Neuronal stem cell (in vitro differentiated cells): ENCODE measurements at regions not wholly inside any gene's neighbourhood (a gene's known extent, or its start where the extent isn't known, plus 50 kb on each side); places are given as distances from the start of the nearest gene placed in this dataset.

Source experiments
- DNase-seq: peaks from one replicate; pipeline ENCODE4 v3.0.0-alpha.2; 2013; ENCODE audit warnings: low spot score
- H2AFZ ChIP-seq: one replicate; pipeline ENCODE4 v1.6.1; 2013; ENCODE audit warnings: mild to moderate bottlenecking, low read length, inconsistent platforms
- H2AK5ac ChIP-seq: 2 replicates; pipeline ENCODE4 v1.6.1; 2013; ENCODE audit warnings: low read depth, mild to moderate bottlenecking, inconsistent platforms, low read length, moderate library complexity, mixed read lengths
- H2BK120ac ChIP-seq: 2 replicates; pipeline ENCODE4 v1.6.1; 2013; ENCODE audit warnings: low read depth, mild to moderate bottlenecking, inconsistent platforms, low read length, moderate library complexity, mixed read lengths
- H2BK12ac ChIP-seq: one replicate; pipeline ENCODE4 v1.6.1; 2013; ENCODE audit warnings: low read length, inconsistent platforms
- H2BK15ac ChIP-seq: 2 replicates; pipeline ENCODE4 v1.6.1; 2013; ENCODE audit warnings: mild to moderate bottlenecking, low read length, inconsistent platforms, mixed read lengths
- H2BK5ac ChIP-seq: one replicate; pipeline ENCODE4 v1.6.1; 2013; ENCODE audit warnings: inconsistent platforms, mild to moderate bottlenecking, low read length, moderate library complexity
- H3K14ac ChIP-seq: one replicate; pipeline ENCODE4 v1.6.1; 2013; ENCODE audit warnings: low read length, inconsistent platforms
- H3K18ac ChIP-seq: 2 replicates; pipeline ENCODE4 v1.6.1; 2013; ENCODE audit warnings: low read length, inconsistent platforms
- H3K23ac ChIP-seq: 2 replicates; pipeline ENCODE4 v1.6.1; 2013; ENCODE audit warnings: low read depth, mild to moderate bottlenecking, mixed read lengths, low read length, inconsistent platforms; ENCODE audit not compliant: poor library complexity
- H3K27ac ChIP-seq: replicated peaks from 3 replicates; pipeline ENCODE4 v1.5.1; 2013; ENCODE audit warnings: low read length, inconsistent platforms
- H3K27me3 ChIP-seq, 3 experiments: 2 replicates each; pipeline ENCODE4 v1.6.1; 2013; ENCODE audit warnings: low read length in 3 of 3, mild to moderate bottlenecking in 2 of 3, inconsistent platforms in 1 of 3, low read depth in 1 of 3, mixed read lengths in 1 of 3, moderate library complexity in 1 of 3; ENCODE audit not compliant: control insufficient read depth in 3 of 3, insufficient read depth in 3 of 3
- H3K36me3 ChIP-seq, 2 donors: replicated peaks in 1 of 2; 2 replicates each; pipeline ENCODE4 v1.6.1; 2013; ENCODE audit warnings: low read length in 2 of 2; ENCODE audit not compliant: control insufficient read depth in 2 of 2, insufficient read depth in 2 of 2
- H3K4ac ChIP-seq: 2 replicates; pipeline ENCODE4 v1.6.1; 2013; ENCODE audit warnings: inconsistent platforms, mild to moderate bottlenecking, low read length, moderate library complexity
- H3K4me1 ChIP-seq, 2 donors: 1 replicate in 1 of 2; 2 replicates in 1 of 2; pipeline ENCODE4 v1.6.1; 2013; ENCODE audit warnings: low read length in 2 of 2, low read depth in 1 of 2; ENCODE audit not compliant: control insufficient read depth in 2 of 2, insufficient read depth in 1 of 2
- H3K4me2 ChIP-seq: one replicate; pipeline ENCODE4 v1.6.1; 2013; ENCODE audit warnings: mild to moderate bottlenecking, low read length, inconsistent platforms; ENCODE audit not compliant: insufficient read depth, poor library complexity, severe bottlenecking
- H3K4me3 ChIP-seq, 2 donors: 2 replicates each; pipeline ENCODE4 v1.5.1; 2013; ENCODE audit warnings: low read length in 2 of 2, mild to moderate bottlenecking in 2 of 2, inconsistent platforms in 1 of 2, moderate library complexity in 1 of 2
- H3K79me1 ChIP-seq: one replicate; pipeline ENCODE4 v1.6.1; 2013; ENCODE audit warnings: low read depth, mild to moderate bottlenecking, inconsistent platforms, low read length, moderate library complexity
- H3K9ac ChIP-seq: one replicate; pipeline ENCODE4 v1.6.1; 2013; ENCODE audit warnings: mild to moderate bottlenecking, low read depth, low read length, inconsistent platforms; ENCODE audit not compliant: poor library complexity
- H3K9me3 ChIP-seq, 2 donors: replicated peaks in 1 of 2; 2 replicates each; pipeline versions ENCODE3 to v1.6.1; 2013; ENCODE audit warnings: low read length in 2 of 2, mild to moderate bottlenecking in 2 of 2, inconsistent platforms in 1 of 2, low read depth in 1 of 2, mixed read lengths in 1 of 2, moderate library complexity in 1 of 2; ENCODE audit not compliant: control insufficient read depth in 2 of 2, insufficient read depth in 1 of 2
- H4K8ac ChIP-seq: one replicate; pipeline ENCODE4 v1.6.1; 2013; ENCODE audit warnings: low read depth, mild to moderate bottlenecking, inconsistent platforms, low read length, moderate library complexity
- H4K91ac ChIP-seq: one replicate; pipeline ENCODE4 v1.6.1; 2013; ENCODE audit warnings: low read length, low read depth, mild to moderate bottlenecking, inconsistent platforms; ENCODE audit not compliant: poor library complexity
- WGBS, 2 donors: extraction: QIAGEN DNeasy Blood & Tissue Kit; methylation state at CpG; one replicate each; pipeline ENCODE4 v1.1.7; 2013; ENCODE audit warnings: missing lambda C conversion rate in 2 of 2, mixed read lengths in 1 of 2; ENCODE audit not compliant: insufficient read length in 2 of 2, insufficient replicate concordance in 1 of 2; ENCODE audit errors: extremely low coverage in 2 of 2; 5-methylcytosine and 5-hydroxymethylcytosine counted together

DNA sequence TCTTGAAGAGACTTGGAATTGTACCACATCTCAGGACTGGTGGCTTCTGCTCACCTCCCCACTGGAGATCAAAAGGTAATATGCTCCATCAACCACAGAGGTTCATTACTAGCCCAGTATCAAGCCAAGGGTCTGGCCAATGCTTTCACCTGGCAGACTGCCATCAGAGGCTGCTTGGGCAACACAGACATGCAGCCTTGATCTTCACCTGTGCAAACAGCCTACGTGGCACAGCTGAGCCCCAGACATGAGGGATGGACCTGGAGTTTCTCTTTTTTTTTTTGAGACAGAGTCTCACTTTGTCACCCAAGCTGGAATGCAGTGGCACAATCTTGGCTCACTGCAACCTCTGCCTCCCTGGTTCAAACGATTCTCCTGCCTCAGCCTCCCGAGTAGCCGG lies 105.6 kb upstream of the HES1 start:
- no peak overlapping the region for H4K91ac ChIP-seq
- no peak overlapping the region for H2AK5ac ChIP-seq
- H3K27me3 ChIP-seq = no peaks in the 10 kb centered on the region
- no peak overlapping the region for H3K27ac ChIP-seq
- H3K9ac ChIP-seq = no peak overlapping the region
- no peak overlapping the region for H3K23ac ChIP-seq
- no peak overlapping the region for H2BK15ac ChIP-seq
- DNase-seq = no peak
- no peak overlapping the region for H3K4me2 ChIP-seq
- H3K4me1 ChIP-seq = peaks cover 15 to 16% of the 10 kb centered on the region in 2 donors
- no peak overlapping the region for H4K8ac ChIP-seq
- H2BK12ac ChIP-seq = no peak overlapping the region
- no peak overlapping the region for H3K18ac ChIP-seq
- H3K4ac ChIP-seq = no peak overlapping the region
- peaks cover 0 to 3% of the 10 kb centered on the region in 2 donors for H3K9me3 ChIP-seq
- H3K4me3 ChIP-seq = no peak overlapping the region
- no peaks in the 10 kb centered on the region for H3K36me3 ChIP-seq
- no CpG with 5 or more reads among the region's 4 CpGs for WGBS, 2 donors
- no peaks in the 10 kb centered on the region for H3K79me1 ChIP-seq
- no peak overlapping the region for H2BK5ac ChIP-seq
- no peak overlapping the region for H2AFZ ChIP-seq
- no peak overlapping the region for H3K14ac ChIP-seq
- H2BK120ac ChIP-seq = no peak overlapping the region

DNA sequence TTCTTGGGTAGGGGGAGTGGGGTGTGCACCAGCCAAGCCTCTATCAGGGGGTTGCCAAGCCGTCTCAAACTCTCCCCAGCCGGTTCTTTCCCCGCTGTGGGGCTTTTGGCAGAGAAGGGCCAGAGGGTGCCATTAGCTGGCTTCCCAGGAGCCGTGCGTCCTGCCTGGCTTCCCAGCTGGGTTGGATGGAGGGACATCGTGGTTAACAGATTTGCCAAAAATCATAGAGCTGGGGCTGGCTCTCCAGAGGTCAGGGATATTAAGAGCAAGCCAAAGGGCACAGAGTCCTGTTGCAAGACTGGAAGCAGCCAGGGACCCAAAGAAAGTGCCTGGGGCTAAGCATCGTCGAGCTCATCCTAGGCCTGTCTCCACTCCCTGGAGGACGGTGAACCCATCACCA lies 104.6 kb upstream of the HES1 start:
- H3K9me3 ChIP-seq = peaks cover 1 to 3% of the 10 kb centered on the region in 2 donors
- no peak overlapping the region for H3K4ac ChIP-seq
- H3K79me1 ChIP-seq = no peaks in the 10 kb centered on the region
- no peak for DNase-seq
- no peak overlapping the region for H3K18ac ChIP-seq
- H3K36me3 ChIP-seq = no peaks in the 10 kb centered on the region
- H3K4me2 ChIP-seq = no peak overlapping the region
- H3K4me1 ChIP-seq = peaks cover 15 to 16% of the 10 kb centered on the region in 2 donors
- H2AFZ ChIP-seq = no peak overlapping the region
- H4K8ac ChIP-seq = no peak overlapping the region
- H3K27me3 ChIP-seq = no peaks in the 10 kb centered on the region
- no peak overlapping the region for H2AK5ac ChIP-seq
- H2BK5ac ChIP-seq = no peak overlapping the region
- H3K27ac ChIP-seq = no peak overlapping the region
- no peak overlapping the region for H2BK120ac ChIP-seq
- no peak overlapping the region for H3K9ac ChIP-seq
- no peak overlapping the region for H4K91ac ChIP-seq
- no CpG with 5 or more reads among the region's 9 CpGs for WGBS, 2 donors
- no peak overlapping the region for H2BK12ac ChIP-seq
- no peak overlapping the region for H2BK15ac ChIP-seq
- H3K4me3 ChIP-seq = no peak overlapping the region
- H3K23ac ChIP-seq = no peak overlapping the region
- H3K14ac ChIP-seq = no peak overlapping the region

DNA sequence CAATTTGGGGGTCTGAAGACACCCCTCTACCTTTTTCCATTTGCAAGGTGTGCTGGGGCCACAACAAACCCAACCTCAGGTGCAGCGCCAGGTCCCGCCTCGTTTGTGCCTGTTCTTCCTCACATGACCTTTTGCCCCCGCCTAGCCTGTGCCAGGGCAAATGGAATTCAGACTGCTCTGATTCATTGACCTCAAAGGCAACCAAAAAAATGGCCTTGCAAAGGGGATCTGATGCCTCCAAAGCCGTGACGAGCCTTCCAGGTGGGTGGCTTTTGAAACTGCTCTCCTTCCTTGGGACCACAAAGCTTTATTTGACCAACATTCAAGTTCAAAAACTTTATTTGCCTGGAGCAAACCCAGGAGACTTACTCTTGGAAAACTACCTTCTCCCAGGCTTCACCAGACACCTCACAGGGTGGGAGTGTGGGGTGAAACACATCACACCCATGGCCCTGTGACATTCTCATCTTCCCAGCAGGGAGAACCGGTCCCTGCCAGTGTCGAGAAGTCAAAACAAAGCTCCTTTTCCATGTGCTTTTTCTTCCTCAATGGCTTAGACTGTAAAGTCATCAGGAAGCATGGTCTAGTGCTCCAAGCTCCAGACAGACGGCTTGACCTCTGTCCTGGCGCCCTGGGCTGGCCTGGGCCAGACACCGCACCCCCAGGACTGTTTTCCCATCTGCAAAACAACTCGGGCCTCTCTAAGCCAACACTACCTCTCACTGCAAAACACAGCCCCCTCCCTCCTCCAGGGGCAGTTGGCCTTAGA lies 103.9 kb upstream of the HES1 start:
- Histone ChIP-seq H3K9me3 (peaks cover 0 to 1% of the 10 kb centered on the region in 2 donors), H3K27me3 (no peaks in the 10 kb centered on the region), H2AFZ (peak overlapping the region; percentile 56), H3K23ac (no peak overlapping the region), H2BK15ac (no peak overlapping the region), H3K18ac (peak overlapping the region; percentile 69), H3K9ac (no peak overlapping the region), H4K91ac (no peak overlapping the region), H3K36me3 (no peaks in the 10 kb centered on the region), H3K4me3 (no peak overlapping the region), H3K4me2 (no peak overlapping the region), H3K27ac (no peak overlapping the region), H3K4me1 (peaks cover 15 to 16% of the 10 kb centered on the region in 2 donors), H3K4ac (no peak overlapping the region), H2BK12ac (no peak overlapping the region), H3K79me1 (no peaks in the 10 kb centered on the region), H3K14ac (no peak overlapping the region), H2BK5ac (no peak overlapping the region), H2BK120ac (no peak overlapping the region), H4K8ac (no peak overlapping the region), H2AK5ac (no peak overlapping the region)
- WGBS, 2 donors = no CpG with 5 or more reads among the region's 12 CpGs
- no peak for DNase-seq

DNA sequence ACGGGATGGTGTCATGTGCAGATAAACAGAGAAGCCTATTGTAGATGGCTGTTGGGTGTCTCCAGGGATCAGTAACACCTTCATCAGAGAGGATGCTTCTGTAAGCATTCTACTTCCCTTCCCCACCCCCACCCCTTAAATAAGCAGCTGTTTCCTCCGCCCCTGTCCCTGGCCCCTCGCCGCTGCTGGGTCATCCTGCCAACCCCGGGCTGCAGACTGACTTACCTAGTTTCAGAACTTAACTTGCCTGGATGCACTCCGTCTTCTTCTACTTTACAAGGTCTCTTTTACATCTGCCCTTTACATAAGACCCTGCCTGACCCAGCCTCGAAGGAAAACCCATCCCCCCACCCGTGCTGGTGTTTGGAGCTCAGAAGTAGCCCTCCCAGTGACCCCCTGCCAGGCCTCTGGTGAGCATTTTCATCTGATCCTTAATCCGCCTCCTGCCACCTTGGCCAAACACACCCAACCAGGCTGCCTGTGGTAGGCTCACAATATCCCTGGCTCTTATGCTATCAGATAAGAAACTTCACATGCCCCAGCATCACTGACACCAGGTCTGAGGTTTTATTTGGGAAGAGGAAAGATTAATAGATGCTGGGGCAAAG lies 103.0 kb upstream of the HES1 start:
- Histone ChIP-seq H4K91ac (no peak overlapping the region), H2BK15ac (no peak overlapping the region), H4K8ac (no peak overlapping the region), H3K23ac (no peak overlapping the region), H3K18ac (no peak overlapping the region), H2BK120ac (no peak overlapping the region), H2BK5ac (no peak overlapping the region), H3K27me3 (no peaks in the 10 kb centered on the region), H3K9me3 (peaks cover 0 to 1% of the 10 kb centered on the region in 2 donors), H2BK12ac (no peak overlapping the region), H3K27ac (no peak overlapping the region), H3K14ac (no peak overlapping the region), H3K9ac (no peak overlapping the region), H3K4me2 (no peak overlapping the region), H3K4ac (no peak overlapping the region), H3K4me3 (no peak overlapping the region), H2AFZ (peak overlapping the region; percentile 56), H3K4me1 (peaks cover 15 to 16% of the 10 kb centered on the region in 2 donors), H3K36me3 (no peaks in the 10 kb centered on the region), H3K79me1 (no peaks in the 10 kb centered on the region), H2AK5ac (peak overlapping the region; percentile 58)
- WGBS, 2 donors = no CpG with 5 or more reads among the region's 9 CpGs
- no peak for DNase-seq
